BLaER1 (cell line): ENCODE measurements at regions not wholly inside any gene's neighbourhood (a gene's known extent, or its start where the extent isn't known, plus 50 kb on each side); places are given as distances from the start of the nearest gene placed in this dataset.
"Not testable (repeated sequence)": the region's sequence is repeated elsewhere in the genome, so short reads cannot be mapped to it uniquely, and the experiment has no call there.

Experiments
- H3K27ac ChIP-seq: shearing (Covaris generic); formaldehyde crosslinking; 2 replicates; pipeline ENCODE4 v1.8.1; 2022
- H3K27me3 ChIP-seq: shearing (Covaris generic); formaldehyde crosslinking; 2 replicates; pipeline ENCODE4 v1.8.1; 2022
- H3K36me3 ChIP-seq: shearing (Covaris generic); formaldehyde crosslinking; 2 replicates; pipeline ENCODE4 v1.8.1; 2022
- H3K4me1 ChIP-seq: shearing (Covaris generic); formaldehyde crosslinking; 2 replicates; pipeline ENCODE4 v1.8.1; 2022
- H3K4me2 ChIP-seq: shearing (Covaris generic); formaldehyde crosslinking; 2 replicates; pipeline ENCODE4 v1.8.1; 2022
- H3K4me3 ChIP-seq: shearing (Covaris generic); formaldehyde crosslinking; 2 replicates; pipeline ENCODE4 v1.8.1; 2022
- H3K9ac ChIP-seq: shearing (Covaris generic); formaldehyde crosslinking; 2 replicates; pipeline ENCODE4 v1.8.1; 2022
- H3K9me3 ChIP-seq: shearing (Covaris generic); formaldehyde crosslinking; 2 replicates; pipeline ENCODE4 v1.8.1; 2022
- H4K20me1 ChIP-seq: shearing (Covaris generic); formaldehyde crosslinking; 2 replicates; pipeline ENCODE4 v1.8.1; 2022
- Cebpa-rat ChIP-seq: shearing (Covaris generic); IDR thresholded peaks from 2 replicates; pipeline ENCODE4 v1.8.1; 2022

GRCh38 chr9:7739595-7739994, 60.0 kb downstream of the DMAC1 start:
- no peaks in the 10 kb centered on the region for H3K9me3 ChIP-seq
- no peak overlapping the region for H3K27ac ChIP-seq
- H3K4me3 ChIP-seq = no peak overlapping the region
- no peak overlapping the region for H3K4me2 ChIP-seq
- no peaks in the 10 kb centered on the region for H3K36me3 ChIP-seq
- no peak overlapping the region for H3K9ac ChIP-seq
- H4K20me1 ChIP-seq = no peaks in the 10 kb centered on the region
- H3K27me3 ChIP-seq = no peaks in the 10 kb centered on the region
- TF ChIP-seq Cebpa-rat = no peak
- no peaks in the 10 kb centered on the region for H3K4me1 ChIP-seq

- H3K27me3 ChIP-seq = no peaks in the 10 kb centered on the region
- no peaks in the 10 kb centered on the region for H3K9me3 ChIP-seq
- no peak for TF ChIP-seq Cebpa-rat
- no peaks in the 10 kb centered on the region for H3K36me3 ChIP-seq
- no peak overlapping the region for H3K9ac ChIP-seq
- no peaks in the 10 kb centered on the region for H3K4me1 ChIP-seq
- H3K4me2 ChIP-seq = no peak overlapping the region
- no peak overlapping the region for H3K4me3 ChIP-seq
- H4K20me1 ChIP-seq = no peaks in the 10 kb centered on the region
- no peak overlapping the region for H3K27ac ChIP-seq
Measured at GRCh38 chr9:7735311-7735710, 64.3 kb downstream of the DMAC1 start.

- Histone ChIP-seq H3K9me3 (no peaks in the 10 kb centered on the region), H3K4me2 (no peak overlapping the region), H3K36me3 (no peaks in the 10 kb centered on the region), H3K4me1 (no peaks in the 10 kb centered on the region), H3K27me3 (no peaks in the 10 kb centered on the region), H4K20me1 (no peaks in the 10 kb centered on the region), H3K4me3 (no peak overlapping the region), H3K9ac (no peak overlapping the region), H3K27ac (no peak overlapping the region)
- TF ChIP-seq Cebpa-rat = no peak
Measured at GRCh38 chr9:7730164-7730445, 69.5 kb downstream of the DMAC1 start.

GRCh38 chr9:7729371-7730163, 70.0 kb downstream of the DMAC1 start:
- Histone ChIP-seq H3K4me3 (no peak overlapping the region), H3K27ac (no peak overlapping the region), H3K27me3 (no peaks in the 10 kb centered on the region), H3K9me3 (no peaks in the 10 kb centered on the region), H3K4me1 (no peaks in the 10 kb centered on the region), H4K20me1 (no peaks in the 10 kb centered on the region), H3K4me2 (no peak overlapping the region), H3K9ac (no peak overlapping the region), H3K36me3 (no peaks in the 10 kb centered on the region)
- TF ChIP-seq Cebpa-rat = no peak

GRCh38 chr9:7721291-7721690, 78.3 kb downstream of the DMAC1 start:
- Histone ChIP-seq H3K4me3 (no peak overlapping the region), H3K27ac (no peak overlapping the region), H3K36me3 (no peaks in the 10 kb centered on the region), H3K9me3 (0 out of 2 replicates have a peak, but pooled peaks cover 4% of the 10 kb centered on the region), H3K9ac (no peak overlapping the region), H3K4me2 (no peak overlapping the region), H3K27me3 (no peaks in the 10 kb centered on the region), H4K20me1 (no peaks in the 10 kb centered on the region), H3K4me1 (no peaks in the 10 kb centered on the region)
- no peak for TF ChIP-seq Cebpa-rat

GRCh38 chr9:7713088-7713487, 86.5 kb downstream of the DMAC1 start:
- H3K4me3 ChIP-seq, H3K27me3 ChIP-seq, H4K20me1 ChIP-seq, H3K9ac ChIP-seq, H3K4me1 ChIP-seq, H3K4me2 ChIP-seq, H3K36me3 ChIP-seq, H3K27ac ChIP-seq: not testable (repeated sequence)
- H3K9me3 ChIP-seq = peaks cover 14% of the 10 kb centered on the region; the same call in 1 of the 2 replicates

- Histone ChIP-seq H3K36me3 (no peaks in the 10 kb centered on the region), H3K27ac (no peak overlapping the region), H3K4me3 (no peak overlapping the region), H3K9ac (no peak overlapping the region), H3K4me2 (no peak overlapping the region), H3K4me1 (no peaks in the 10 kb centered on the region), H3K27me3 (no peaks in the 10 kb centered on the region), H4K20me1 (no peaks in the 10 kb centered on the region), H3K9me3 (peaks cover 10% of the 10 kb centered on the region; the same call in 1 of the 2 replicates)
- TF ChIP-seq Cebpa-rat = no peak
Measured at GRCh38 chr9:7710686-7711085, 88.9 kb downstream of the DMAC1 start.

DNA sequence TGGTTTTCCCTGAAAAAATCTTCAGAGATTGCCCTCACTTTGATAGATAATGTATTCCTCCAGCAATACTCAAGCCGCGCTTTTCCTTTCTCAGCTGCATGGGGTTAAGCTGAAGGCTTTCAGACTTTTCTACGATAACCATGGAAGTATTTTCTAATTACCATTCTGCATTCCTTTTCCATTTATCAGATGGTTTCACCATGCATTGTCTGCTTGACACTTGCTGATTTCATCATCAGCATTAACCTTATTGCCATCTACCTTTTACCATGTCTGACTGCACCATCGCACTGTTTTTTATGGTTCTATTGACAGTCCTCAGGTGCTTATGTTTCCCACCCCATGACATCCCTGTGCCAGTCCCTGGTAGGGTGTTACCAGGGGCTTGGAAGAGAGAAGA, 91.6 kb downstream of the DMAC1 start:
- no peak overlapping the region for H3K27ac ChIP-seq
- no peaks in the 10 kb centered on the region for H3K27me3 ChIP-seq
- H3K4me3 ChIP-seq = no peak overlapping the region
- no peak for TF ChIP-seq Cebpa-rat
- no peak overlapping the region for H3K9ac ChIP-seq
- no peaks in the 10 kb centered on the region for H3K36me3 ChIP-seq
- H3K9me3 ChIP-seq = peaks cover 8% of the 10 kb centered on the region; the same call in 1 of the 2 replicates
- no peaks in the 10 kb centered on the region for H4K20me1 ChIP-seq
- no peaks in the 10 kb centered on the region for H3K4me1 ChIP-seq
- H3K4me2 ChIP-seq = no peak overlapping the region

- no peak for TF ChIP-seq Cebpa-rat
- no peak overlapping the region for H3K9ac ChIP-seq
- no peaks in the 10 kb centered on the region for H3K36me3 ChIP-seq
- no peak overlapping the region for H3K4me2 ChIP-seq
- no peaks in the 10 kb centered on the region for H4K20me1 ChIP-seq
- H3K4me1 ChIP-seq = no peaks in the 10 kb centered on the region
- H3K9me3 ChIP-seq = no peaks in the 10 kb centered on the region
- no peak overlapping the region for H3K4me3 ChIP-seq
- no peak overlapping the region for H3K27ac ChIP-seq
- H3K27me3 ChIP-seq = no peaks in the 10 kb centered on the region
Measured at GRCh38 chr9:7704543-7704942, 95.0 kb downstream of the DMAC1 start.

DNA sequence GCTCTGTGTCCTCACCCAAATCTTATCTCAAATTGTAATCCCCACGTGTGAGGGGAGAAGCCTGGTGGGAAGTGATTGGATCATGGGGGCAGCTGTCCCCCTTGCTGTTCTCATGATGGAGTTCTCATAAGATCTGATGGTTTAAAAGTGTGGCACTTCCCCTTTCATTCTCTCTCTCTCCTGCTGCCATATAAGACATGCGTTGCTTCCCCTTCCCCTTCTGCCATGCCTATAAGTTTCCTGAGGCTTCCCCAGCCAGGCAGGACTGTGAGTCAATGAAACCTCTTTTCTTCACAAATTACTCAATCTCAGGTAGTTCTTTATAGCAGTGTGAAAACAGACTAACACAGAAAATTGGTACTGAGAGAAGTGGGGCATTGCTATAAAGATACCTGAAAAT, 107.7 kb downstream of the DMAC1 start:
- Histone ChIP-seq H3K27me3 (no peaks in the 10 kb centered on the region), H3K9me3 (no peaks in the 10 kb centered on the region), H3K36me3 (no peaks in the 10 kb centered on the region), H3K27ac (no peak overlapping the region), H3K4me1 (no peaks in the 10 kb centered on the region), H3K4me3 (no peak overlapping the region), H4K20me1 (no peaks in the 10 kb centered on the region), H3K9ac (no peak overlapping the region), H3K4me2 (no peak overlapping the region)
- TF ChIP-seq Cebpa-rat = no peak

GRCh38 chr9:7690014-7690413, 109.6 kb downstream of the DMAC1 start:
- Histone ChIP-seq H3K27me3 (no peaks in the 10 kb centered on the region), H3K9ac (no peak overlapping the region), H3K4me2 (no peak overlapping the region), H3K4me3 (no peak overlapping the region), H3K4me1 (no peaks in the 10 kb centered on the region), H4K20me1 (no peaks in the 10 kb centered on the region), H3K9me3 (no peaks in the 10 kb centered on the region), H3K36me3 (no peaks in the 10 kb centered on the region), H3K27ac (no peak overlapping the region)
- TF ChIP-seq Cebpa-rat = no peak
